Activated CD8-positive, alpha-beta memory T cell treated with anti-CD3 and anti-CD28 coated beads for 24 hours (primary cell): ENCODE measurements at regions not wholly inside any gene's neighbourhood (a gene's known extent, or its start where the extent isn't known, plus 50 kb on each side); places are given as distances from the start of the nearest gene placed in this dataset.

Experiments
- DNase-seq: peaks from one replicate; pipeline ENCODE4 v3.0.0-alpha.2; 2020

DNA sequence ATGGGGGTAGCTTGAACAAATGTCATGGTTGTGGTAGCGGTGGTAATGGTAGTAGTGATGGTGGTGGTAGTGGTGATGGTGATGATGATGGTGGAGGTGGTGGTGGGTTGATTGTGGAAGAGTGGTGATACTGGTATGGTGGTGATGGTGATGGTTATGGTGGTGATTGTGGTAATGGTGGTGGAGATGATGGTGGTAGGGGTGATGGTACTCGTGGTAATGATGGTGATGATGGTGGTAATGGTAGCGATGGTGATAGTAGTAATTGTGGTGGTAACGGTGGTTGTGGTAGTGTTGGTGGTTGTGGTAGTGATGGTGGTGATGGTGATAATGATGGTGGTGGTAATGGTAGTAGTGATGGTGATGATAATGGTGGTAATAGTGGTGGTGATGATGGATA is 65.7 kb upstream of the SDK1 start:
- no peak for DNase-seq

DNA sequence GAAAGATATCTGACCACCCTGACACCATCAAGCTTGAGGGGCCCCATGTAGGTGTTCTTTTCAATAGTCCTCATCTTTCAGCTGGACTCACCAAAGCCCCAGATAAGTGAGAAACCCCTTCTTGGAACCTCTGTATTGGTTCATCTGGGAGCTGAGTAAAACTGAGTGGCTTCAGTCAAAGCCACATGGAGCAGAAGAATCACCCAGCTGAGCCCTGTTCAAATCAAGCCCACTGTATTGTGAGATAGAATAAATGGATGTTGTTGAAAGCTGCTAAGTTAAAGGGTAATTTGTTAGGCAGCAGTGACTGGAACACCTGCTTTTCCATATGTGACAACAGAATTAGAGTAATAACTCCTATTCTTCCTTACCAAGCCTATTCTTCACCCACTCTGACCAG is 64.8 kb upstream of the SDK1 start:
- DNase-seq, result no peak

DNA sequence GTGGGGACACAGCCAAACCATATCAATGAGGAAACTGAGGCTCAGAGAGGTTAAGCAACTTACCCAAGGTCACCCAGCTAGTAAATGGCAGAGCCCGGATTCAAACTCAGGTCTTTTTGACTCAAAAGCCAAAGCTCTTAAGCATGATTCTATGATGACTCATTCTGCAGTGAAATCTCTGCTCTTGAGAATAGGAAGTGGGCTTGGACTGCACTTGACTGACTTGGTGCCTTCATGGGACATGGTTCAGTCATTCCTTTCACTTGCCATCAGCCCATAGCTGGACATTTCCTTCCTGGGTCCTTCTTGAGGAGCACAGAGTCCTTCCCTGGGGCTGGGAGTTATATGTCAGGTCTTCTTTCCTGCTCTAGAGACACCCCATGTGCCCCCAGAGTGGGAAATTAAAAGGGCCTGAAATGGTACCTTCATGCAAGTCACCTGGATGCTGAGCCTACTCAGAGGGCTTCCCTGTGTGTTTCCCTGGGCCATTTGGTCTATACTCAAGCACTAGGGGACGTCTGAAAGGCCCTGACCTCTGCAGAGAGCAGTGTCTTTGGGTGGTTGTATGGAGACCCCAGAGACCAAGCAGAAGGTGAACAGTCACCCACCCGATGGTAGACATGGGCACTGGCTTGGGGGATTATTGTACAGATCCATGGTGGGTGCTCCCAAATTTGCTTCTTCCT is 62.4 kb upstream of the SDK1 start:
- no peak for DNase-seq

DNA sequence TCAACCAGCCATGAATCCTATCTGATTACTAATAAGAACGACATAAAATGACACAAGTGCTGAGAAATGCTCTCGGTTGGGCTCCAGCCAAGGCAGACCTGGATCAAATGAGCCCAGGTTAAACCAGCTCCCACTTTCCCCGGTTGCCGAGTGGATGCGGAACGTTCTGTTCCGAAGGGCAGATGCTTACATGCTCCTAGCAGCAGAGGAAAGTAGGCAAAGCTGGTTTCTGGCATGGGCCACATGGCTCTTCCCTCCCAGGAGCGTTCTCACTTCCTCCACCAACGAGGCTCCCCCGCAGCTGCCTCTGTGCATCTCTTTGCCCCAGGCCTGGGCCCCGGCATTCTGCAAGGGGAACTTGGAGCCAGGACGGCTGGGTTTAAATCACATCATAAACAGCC is 61.8 kb upstream of the SDK1 start:
- DNase-seq, result no peak

DNA sequence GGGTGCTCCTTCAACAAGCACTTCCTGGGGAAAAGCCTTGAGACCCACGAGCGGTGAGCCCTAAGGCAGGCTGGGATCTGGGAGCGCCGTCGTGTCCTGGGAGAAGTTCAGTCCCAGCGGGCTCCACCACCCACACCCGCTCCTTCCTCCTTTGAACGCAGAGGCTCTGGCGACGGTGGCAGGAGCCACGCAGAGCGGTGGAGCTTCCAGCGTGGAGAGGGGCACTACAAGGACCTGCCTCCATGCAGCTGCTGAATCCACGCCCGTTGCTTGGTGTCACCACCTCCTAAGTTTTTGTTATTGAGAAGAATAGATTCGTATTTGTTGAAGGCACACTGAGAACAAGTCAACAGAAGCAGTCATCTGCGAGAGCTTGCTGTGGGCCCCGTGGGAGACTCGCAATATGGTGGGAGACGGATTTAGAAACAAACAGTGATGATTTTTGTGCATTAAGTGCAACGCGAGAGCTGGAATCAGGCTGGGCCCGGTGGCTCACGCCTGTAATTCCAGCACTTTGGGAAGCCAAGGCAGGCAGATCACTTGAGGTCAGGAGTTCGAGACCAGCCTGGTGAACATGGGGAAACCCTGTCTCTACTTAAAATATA is 60.1 kb upstream of the SDK1 start:
- no peak for DNase-seq

DNA sequence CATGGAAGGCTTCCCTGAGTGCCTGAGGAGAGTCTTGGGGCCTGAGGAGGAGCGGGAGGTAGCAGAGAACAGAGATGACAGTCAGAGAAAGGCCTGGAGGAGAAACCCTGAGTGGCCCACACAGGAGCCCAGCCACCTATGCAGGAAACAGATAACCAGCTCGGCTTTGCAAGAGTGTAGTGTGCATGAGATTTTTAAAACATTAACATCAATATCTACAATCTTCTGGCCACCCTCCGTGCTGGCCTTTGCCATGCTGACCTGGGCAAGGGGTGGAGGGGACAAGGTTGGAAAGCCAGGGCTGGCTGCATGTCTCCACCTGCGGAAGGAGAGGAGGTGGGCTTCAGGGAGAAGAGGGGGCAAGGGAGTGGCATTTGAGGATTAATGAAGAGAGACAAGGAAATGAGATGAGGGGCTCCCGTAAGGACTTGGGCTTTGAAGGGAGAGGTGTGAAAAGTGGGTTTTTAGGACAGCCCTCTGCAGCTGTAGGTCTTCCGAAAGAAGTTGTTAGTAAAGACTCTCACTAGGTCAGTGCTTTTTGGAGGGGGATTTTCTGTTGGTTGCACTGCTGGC is 59.3 kb upstream of the SDK1 start:
- no peak for DNase-seq

DNA sequence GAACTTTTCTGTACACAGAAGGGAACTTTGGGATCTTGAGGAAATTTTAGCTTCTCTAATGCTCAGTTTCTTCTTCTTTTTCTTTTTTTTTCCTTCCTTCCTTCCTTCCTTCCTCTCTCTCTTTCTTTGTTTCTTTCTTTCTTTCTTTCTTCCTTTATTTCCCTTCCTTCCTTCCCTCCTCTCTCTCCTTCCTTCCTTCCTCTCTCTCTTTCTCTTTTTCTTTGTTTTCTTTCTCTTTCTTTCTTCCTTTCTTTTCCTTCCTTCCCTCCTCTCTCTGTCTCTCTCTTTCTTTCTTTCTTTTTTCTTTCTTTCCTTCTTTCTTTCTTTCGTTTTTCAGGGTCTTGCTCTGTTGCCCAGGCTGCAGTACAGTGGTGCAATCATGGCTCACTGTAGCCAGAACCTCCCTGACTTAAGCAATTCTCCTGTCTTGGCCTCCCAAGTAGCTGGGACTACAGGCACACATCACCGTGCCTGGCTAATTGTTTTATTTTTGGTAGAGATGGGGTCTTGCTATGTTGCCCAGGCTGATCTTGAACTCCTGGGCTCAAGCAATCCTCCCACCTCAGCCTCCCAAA is 58.6 kb upstream of the SDK1 start:
- no peak for DNase-seq

DNA sequence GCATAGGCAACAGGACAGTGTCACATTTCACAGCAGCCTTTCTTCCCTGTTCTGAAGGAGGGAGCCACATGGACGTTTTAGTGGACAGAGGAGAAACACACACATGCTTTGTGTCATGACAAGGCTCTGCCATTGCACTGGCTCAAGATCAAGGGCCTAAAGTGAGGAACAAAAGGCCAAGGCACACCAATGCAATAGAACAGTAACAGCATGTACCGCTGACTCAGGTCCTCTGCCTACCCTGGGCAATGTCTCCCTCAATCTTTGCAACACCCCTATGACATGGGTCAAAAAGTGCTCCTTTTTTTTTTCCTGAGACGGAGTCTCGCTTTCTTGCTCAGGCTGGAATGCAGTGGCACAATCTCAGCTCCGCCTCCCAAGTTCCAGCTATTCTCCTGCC is 57.8 kb upstream of the SDK1 start:
- no peak for DNase-seq

DNA sequence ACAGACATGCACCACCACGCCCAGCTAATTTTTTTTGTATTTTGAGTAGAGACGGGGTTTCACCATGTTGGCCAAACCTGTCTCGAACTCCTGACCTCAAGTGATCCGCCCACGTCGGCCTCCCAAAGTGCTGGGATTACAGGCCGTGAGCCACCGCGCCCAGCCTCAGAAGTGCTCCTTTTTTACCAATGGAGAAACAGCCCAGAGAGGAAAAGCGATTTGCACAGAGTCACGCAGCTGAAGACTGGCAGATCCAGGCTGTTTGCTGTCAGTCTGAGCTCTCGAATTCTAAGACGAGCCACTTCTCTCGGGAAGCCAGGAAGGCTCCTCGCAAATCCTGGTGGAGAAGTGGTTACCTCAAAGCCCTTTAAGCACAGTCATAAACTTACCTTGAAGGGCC is 57.4 kb upstream of the SDK1 start:
- no peak for DNase-seq

DNA sequence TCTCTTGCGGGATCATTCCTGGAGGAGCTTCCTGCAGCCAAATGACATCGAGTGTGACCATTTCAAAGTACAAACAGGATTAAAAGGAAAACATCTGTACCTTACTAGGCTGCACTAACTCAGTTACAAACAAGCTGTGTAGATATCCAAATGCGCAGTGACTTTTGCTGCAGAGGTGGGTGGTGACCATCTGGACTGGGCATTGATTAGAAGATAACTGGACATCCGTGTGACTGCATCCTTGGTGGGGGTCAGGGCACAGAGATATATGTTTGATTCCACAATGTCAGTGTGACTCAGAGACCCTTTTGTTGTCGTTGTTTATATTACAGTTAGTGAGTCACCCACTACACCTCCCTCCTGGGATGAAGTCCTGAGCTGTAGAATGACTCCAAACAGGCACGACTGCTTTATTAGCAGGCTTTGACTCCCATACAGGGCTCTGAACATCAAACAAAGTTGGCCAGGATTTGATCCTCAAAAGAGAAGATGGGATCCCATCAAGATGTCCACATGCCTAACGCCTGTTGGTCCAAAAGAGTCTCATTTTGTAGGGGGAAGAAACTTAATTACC is 56.7 kb upstream of the SDK1 start:
- no peak for DNase-seq

DNA sequence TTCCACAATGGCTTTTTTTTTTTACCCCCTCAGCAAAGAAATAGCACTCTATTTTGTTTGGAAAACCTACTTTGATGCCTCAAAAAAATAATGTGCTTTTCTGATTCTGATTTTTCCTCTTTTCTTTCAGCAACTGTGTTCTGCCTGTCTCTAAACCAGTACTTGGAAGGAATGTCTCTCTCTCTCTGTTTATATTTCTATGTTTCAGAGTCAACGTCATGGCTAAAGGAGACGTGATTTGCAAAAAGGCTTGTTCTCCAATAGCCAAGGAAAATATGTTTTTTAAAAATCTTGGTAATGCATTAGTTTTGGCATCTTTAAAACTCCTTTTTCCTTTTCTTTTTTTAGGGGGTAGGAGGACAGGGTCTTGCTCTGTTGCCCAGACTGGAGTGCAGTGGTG is 56.0 kb upstream of the SDK1 start:
- no peak for DNase-seq

DNA sequence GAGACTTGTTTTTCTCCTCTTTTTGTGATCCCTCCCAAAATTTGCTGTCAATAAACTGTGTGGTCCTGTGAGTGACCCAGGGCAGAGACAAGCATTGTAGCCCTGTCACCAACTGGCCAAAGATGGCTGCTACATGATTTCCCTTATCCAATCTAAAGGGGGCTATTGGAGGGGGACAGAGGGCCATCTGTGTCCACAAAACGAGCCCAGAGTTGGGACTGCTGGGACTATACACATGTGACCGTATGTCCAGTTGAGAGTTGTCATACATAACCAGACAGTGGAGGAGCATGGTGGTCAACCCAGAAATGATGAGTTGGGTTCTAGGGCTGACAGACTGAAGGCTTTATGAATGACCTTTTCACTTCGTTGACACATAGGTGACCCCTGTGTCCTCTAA is 55.3 kb upstream of the SDK1 start:
- no peak for DNase-seq

DNA sequence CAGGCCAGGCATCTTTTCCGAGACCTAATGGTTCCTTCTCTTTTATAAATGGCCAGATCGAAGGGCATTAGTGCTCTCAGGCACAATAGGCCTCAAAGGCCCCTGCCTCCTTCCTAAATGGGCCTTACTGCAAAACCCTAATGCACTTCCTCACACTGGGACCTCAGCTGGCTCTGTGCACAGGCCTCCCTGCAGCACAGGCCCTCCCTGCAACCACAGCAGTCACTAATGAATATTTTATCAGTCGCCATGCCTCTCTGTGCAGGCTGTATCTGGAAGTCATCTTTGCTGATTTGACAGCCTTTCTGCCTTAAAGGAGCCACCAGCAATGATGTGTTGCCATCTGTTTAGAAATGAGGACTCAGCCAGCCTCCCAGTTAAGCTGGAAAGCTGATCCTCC is 54.9 kb upstream of the SDK1 start:
- no peak for DNase-seq

DNA sequence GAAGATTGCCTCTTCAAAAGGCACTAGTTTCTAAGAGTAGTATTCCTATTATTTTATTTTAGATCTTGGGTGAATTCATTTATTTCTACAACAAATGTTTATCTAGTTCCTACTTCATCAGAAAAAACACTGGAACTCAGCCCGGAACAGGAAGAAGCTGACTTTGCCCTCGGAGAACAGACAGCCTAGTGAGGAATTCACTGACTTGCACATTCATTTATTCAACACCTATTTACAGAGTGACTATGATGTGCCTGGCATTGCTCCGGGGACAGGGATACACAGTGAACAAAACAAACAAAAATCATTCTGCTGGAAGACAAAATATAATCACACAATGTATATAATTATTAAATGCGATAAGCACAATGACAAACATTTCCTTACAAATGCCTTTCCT is 54.4 kb upstream of the SDK1 start:
- DNase-seq, result no peak

DNA sequence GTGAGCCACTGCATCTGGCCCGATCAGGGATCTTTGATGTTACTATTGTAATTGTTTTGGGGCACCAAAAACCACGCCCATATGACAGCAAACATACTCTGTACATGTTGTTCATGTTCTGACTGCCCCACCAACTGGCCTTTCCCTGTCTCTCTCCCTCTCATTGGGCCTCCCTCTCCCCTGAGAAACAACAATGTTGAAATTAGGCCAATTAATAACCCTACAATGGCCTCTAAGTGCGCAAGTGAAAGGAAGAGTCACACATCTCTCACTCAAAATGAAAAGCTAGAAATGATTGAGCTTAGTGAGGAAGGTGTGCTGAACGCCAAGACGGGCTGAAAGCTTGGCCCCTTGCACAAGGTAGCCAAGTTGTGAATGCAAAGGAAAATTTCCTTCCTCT is 50.3 kb upstream of the SDK1 start:
- DNase-seq, result no peak
